Activated CD4-positive, alpha-beta T cell treated with anti-CD3 and anti-CD28 coated beads for 36 hours (primary cell): ENCODE measurements at regions not wholly inside any gene's neighbourhood (a gene's known extent, or its start where the extent isn't known, plus 50 kb on each side); places are given as distances from the start of the nearest gene placed in this dataset.

Source experiments
- ATAC-seq: fragments of 200-7000 bp; cut with Tn5 transposase; one replicate; pipeline ENCODE4 v1.10.0; 2021; ENCODE audit warnings: mild to moderate bottlenecking, moderate library complexity
- CTCF ChIA-PET: fragments of 350-600 bp; sonication (Branson Sonifier 250); formaldehyde crosslinking; loops from one replicate; lab custom pipeline; 2021; ENCODE audit warnings: antibody characterized with exemption; lab: Charles Lee
- POLR2A ChIA-PET: fragments of 350-600 bp; sonication (Branson Sonifier 250); formaldehyde crosslinking; loops from one replicate; lab custom pipeline; 2021; ENCODE audit warnings: antibody characterized with exemption, inconsistent platforms; lab: Charles Lee
- DNase-seq: peaks from one replicate; pipeline ENCODE4 v3.0.0-alpha.2; 2020
- H3K27ac Mint-ChIP-seq: one replicate; pipeline ENCODE4 v1.8.0; 2021; ENCODE audit warnings: mixed read lengths
- H3K27me3 Mint-ChIP-seq: one replicate; pipeline ENCODE4 v1.8.0; 2021; ENCODE audit warnings: mixed read lengths
- H3K36me3 Mint-ChIP-seq: one replicate; pipeline ENCODE4 v1.8.0; 2021; ENCODE audit warnings: low read depth, mixed read lengths
- H3K4me1 Mint-ChIP-seq: one replicate; pipeline ENCODE4 v1.8.0; 2021; ENCODE audit warnings: mixed read lengths
- H3K4me3 Mint-ChIP-seq: one replicate; pipeline ENCODE4 v1.8.0; 2021; ENCODE audit warnings: mild to moderate bottlenecking, moderate library complexity, mixed read lengths
- H3K9me3 Mint-ChIP-seq: one replicate; pipeline ENCODE4 v1.8.0; 2021; ENCODE audit warnings: low read depth, mixed read lengths
- intact Hi-C, 2 experiments: fragments of 100-400 bp; cut with DNase I in 1 of 2; cut with micrococcal nuclease in 1 of 2; formaldehyde crosslinking; loops; one replicate each; pipeline versions ENCODE4 v1.14.2 to v1.15.1; 2022 to 2024; cut with DNase I, micrococcal nuclease

GRCh38 chr6:111987295-111987694 lies 66.6 kb upstream of the CCN6 start:
- DNase-seq (no peak), ATAC-seq (no peak)
- POLR2A ChIA-PET = no interaction called here
- H3K4me1 Mint-ChIP-seq = peaks cover 89% of the 10 kb centered on the region
- CTCF ChIA-PET = interaction anchor here (1.2 to 2.0 kb wide), 3 partner anchors 9 to 42 kb away, joined by 4 to 7 read pairs (median 5); no protein-coding TSS in a partner anchor
- H3K36me3 Mint-ChIP-seq = peaks cover 15% of the 10 kb centered on the region
- H3K27ac Mint-ChIP-seq = peak overlapping the region; percentile 48
- peaks cover 12% of the 10 kb centered on the region for H3K9me3 Mint-ChIP-seq
- H3K4me3 Mint-ChIP-seq = no peak overlapping the region
- intact Hi-C loops = no loop called here
- no peaks in the 10 kb centered on the region for H3K27me3 Mint-ChIP-seq

- CTCF ChIA-PET = interaction anchor here (0.6 to 1.1 kb wide), 3 partner anchors 15 to 94 kb away, joined by 3 read pairs; no protein-coding TSS in a partner anchor
Measured at GRCh38 chr6:111988926-111989325, 65.0 kb upstream of the CCN6 start.

GRCh38 chr6:111989743-111990142 lies 64.2 kb upstream of the CCN6 start:
- peaks cover 15% of the 10 kb centered on the region for H3K36me3 Mint-ChIP-seq
- ATAC-seq (peak; percentile 58), DNase-seq (peak; percentile 32)
- CTCF ChIA-PET = interaction anchor here (0.6 to 1.2 kb wide), 11 partner anchors 12 to 731 kb away, joined by 3 to 5 read pairs (median 3); partner anchors contain the start of gene FYN
- POLR2A ChIA-PET = interaction anchor here (0.9 kb wide), 2 partner anchors 17 to 1111 kb away, joined by 4 to 5 read pairs; no protein-coding TSS in a partner anchor
- intact Hi-C loops = loop anchor here in 1 of 2 experiments (10.0 kb wide), 1 partner anchor 145 kb away; no protein-coding TSS in a partner anchor
- peak overlapping the region; percentile 41 for H3K4me3 Mint-ChIP-seq
- H3K27me3 Mint-ChIP-seq = no peaks in the 10 kb centered on the region
- H3K27ac Mint-ChIP-seq = peak overlapping the region; percentile 92
- H3K4me1 Mint-ChIP-seq = peaks cover 90% of the 10 kb centered on the region
- peaks cover 5% of the 10 kb centered on the region for H3K9me3 Mint-ChIP-seq

More at GRCh38 chr6:111988926-111989325, 65.0 kb upstream of the CCN6 start:
- H3K4me3 Mint-ChIP-seq = no peak overlapping the region
- no peak for DNase-seq
- ATAC-seq = no peak
- POLR2A ChIA-PET = no interaction called here
- H3K27ac Mint-ChIP-seq = peak overlapping the region; percentile 92
- peaks cover 89% of the 10 kb centered on the region for H3K4me1 Mint-ChIP-seq
- peaks cover 9% of the 10 kb centered on the region for H3K9me3 Mint-ChIP-seq
- intact Hi-C loops = no loop called here
- H3K36me3 Mint-ChIP-seq = peaks cover 15% of the 10 kb centered on the region
- no peaks in the 10 kb centered on the region for H3K27me3 Mint-ChIP-seq

GRCh38 chr6:111990214-111990613 lies 63.7 kb upstream of the CCN6 start:
- H3K9me3 Mint-ChIP-seq = peaks cover 7% of the 10 kb centered on the region
- no peak for DNase-seq
- POLR2A ChIA-PET = interaction anchor here (0.9 kb wide), 2 partner anchors 17 to 1112 kb away, joined by 4 to 5 read pairs; no protein-coding TSS in a partner anchor
- H3K36me3 Mint-ChIP-seq = peaks cover 13% of the 10 kb centered on the region
- H3K27me3 Mint-ChIP-seq = no peaks in the 10 kb centered on the region
- peak overlapping the region; percentile 41 for H3K4me3 Mint-ChIP-seq
- H3K27ac Mint-ChIP-seq = peak overlapping the region; percentile 92
- peak; percentile 17 for ATAC-seq
- intact Hi-C loops = loop anchor here in 1 of 2 experiments (10.0 kb wide), 1 partner anchor 145 kb away; no protein-coding TSS in a partner anchor
- peaks cover 89% of the 10 kb centered on the region for H3K4me1 Mint-ChIP-seq
- CTCF ChIA-PET = interaction anchor here (0.6 to 1.2 kb wide), 10 partner anchors 13 to 731 kb away, joined by 3 to 5 read pairs (median 3); partner anchors contain the start of gene FYN

GRCh38 chr6:111992851-111993250 lies 61.1 kb upstream of the CCN6 start:
- peak overlapping the region; percentile 27 for H3K4me3 Mint-ChIP-seq
- ChIA-PET POLR2A (interaction anchor here (1.1 to 1.8 kb wide), 4 partner anchors 18 to 119 kb away, joined by 4 to 6 read pairs (median 5); partner anchors contain the start of gene FYN), CTCF (interaction anchor here (0.6 to 2.9 kb wide), 20 partner anchors 12 to 283 kb away, joined by 3 to 19 read pairs (median 4); partner anchors contain the start of gene FYN)
- intact Hi-C loops = loop anchor here (1.0 to 10.0 kb wide), 5 partner anchors 20 to 283 kb away; no protein-coding TSS in a partner anchor
- no peaks in the 10 kb centered on the region for H3K27me3 Mint-ChIP-seq
- ATAC-seq = peak; percentile 79
- DNase-seq = peak; percentile 67
- H3K4me1 Mint-ChIP-seq = peaks cover 91% of the 10 kb centered on the region
- peak overlapping the region; percentile 96 for H3K27ac Mint-ChIP-seq
- H3K36me3 Mint-ChIP-seq = peaks cover 11% of the 10 kb centered on the region
- H3K9me3 Mint-ChIP-seq = peaks cover 7% of the 10 kb centered on the region

GRCh38 chr6:111993342-111993741 lies 60.6 kb upstream of the CCN6 start:
- H3K9me3 Mint-ChIP-seq = peaks cover 5% of the 10 kb centered on the region
- H3K4me3 Mint-ChIP-seq = peak overlapping the region; percentile 27
- intact Hi-C loops = loop anchor here (1.0 to 10.0 kb wide), 5 partner anchors 20 to 283 kb away; no protein-coding TSS in a partner anchor
- ChIA-PET CTCF (interaction anchor here (0.7 to 2.9 kb wide), 16 partner anchors 12 to 283 kb away, joined by 3 to 19 read pairs (median 4); partner anchors contain the start of gene FYN), POLR2A (interaction anchor here (1.4 to 1.8 kb wide), 3 partner anchors 18 to 120 kb away, joined by 5 to 6 read pairs (median 5); partner anchors contain the start of gene FYN)
- H3K4me1 Mint-ChIP-seq = peaks cover 86% of the 10 kb centered on the region
- DNase-seq = no peak
- peak overlapping the region; percentile 96 for H3K27ac Mint-ChIP-seq
- ATAC-seq = peak; percentile 9
- no peaks in the 10 kb centered on the region for H3K27me3 Mint-ChIP-seq
- peaks cover 6% of the 10 kb centered on the region for H3K36me3 Mint-ChIP-seq

- H3K4me1 Mint-ChIP-seq = peaks cover 72% of the 10 kb centered on the region
- CTCF ChIA-PET = no interaction called here
- POLR2A ChIA-PET = no interaction called here
- peaks cover 2% of the 10 kb centered on the region for H3K9me3 Mint-ChIP-seq
- H3K27me3 Mint-ChIP-seq = no peaks in the 10 kb centered on the region
- no peaks in the 10 kb centered on the region for H3K36me3 Mint-ChIP-seq
- ATAC-seq (no peak), DNase-seq (no peak)
- H3K4me3 Mint-ChIP-seq = no peak overlapping the region
- intact Hi-C loops = loop anchor here in 1 of 2 experiments (5.0 to 10.0 kb wide), 2 partner anchors 48 to 150 kb away; no protein-coding TSS in a partner anchor
- H3K27ac Mint-ChIP-seq = peak overlapping the region; percentile 14
Measured at GRCh38 chr6:111994791-111995190, 59.1 kb upstream of the CCN6 start.

- ATAC-seq (no peak), DNase-seq (no peak)
- intact Hi-C loops = loop anchor here in 1 of 2 experiments (5.0 to 10.0 kb wide), 2 partner anchors 47 to 151 kb away; no protein-coding TSS in a partner anchor
- Mint-ChIP-seq H3K27ac (peak overlapping the region; percentile 26), H3K9me3 (peaks cover 2% of the 10 kb centered on the region), H3K27me3 (no peaks in the 10 kb centered on the region), H3K36me3 (no peaks in the 10 kb centered on the region), H3K4me1 (peaks cover 66% of the 10 kb centered on the region), H3K4me3 (no peak overlapping the region)
- CTCF ChIA-PET = interaction anchor here (0.6 to 0.7 kb wide), 4 partner anchors 21 to 241 kb away, joined by 3 to 4 read pairs (median 3); no protein-coding TSS in a partner anchor
- POLR2A ChIA-PET = no interaction called here
Measured at GRCh38 chr6:111995404-111995803, 58.5 kb upstream of the CCN6 start.

GRCh38 chr6:111996144-111996865 lies 57.6 kb upstream of the CCN6 start:
- POLR2A ChIA-PET = interaction anchor here (0.7 kb wide), 2 partner anchors 284 to 1145 kb away, joined by 3 read pairs; no protein-coding TSS in a partner anchor
- Mint-ChIP-seq H3K4me1 (peaks cover 58% of the 10 kb centered on the region), H3K27ac (peak overlapping the region; percentile 72), H3K27me3 (no peaks in the 10 kb centered on the region), H3K9me3 (peaks cover 2% of the 10 kb centered on the region), H3K36me3 (no peaks in the 10 kb centered on the region), H3K4me3 (peak overlapping the region; percentile 43)
- DNase-seq = peak; percentile 44
- CTCF ChIA-PET = interaction anchor here (0.6 to 4.9 kb wide), 12 partner anchors 10 to 287 kb away, joined by 3 to 44 read pairs (median 4); no protein-coding TSS in a partner anchor
- intact Hi-C loops = loop anchor here (1.0 to 10.0 kb wide), 8 partner anchors 22 to 738 kb away; partner anchors contain the start of gene FYN (in 1 of the 2)
- ATAC-seq = no peak

GRCh38 chr6:111997078-111997852 lies 56.6 kb upstream of the CCN6 start:
- intact Hi-C loops = loop anchor here (1.0 to 10.0 kb wide), 10 partner anchors 45 to 738 kb away; partner anchors contain the start of gene FYN (in 2 of the 2)
- Mint-ChIP-seq H3K27ac (peak overlapping the region; percentile 72), H3K9me3 (peaks cover 2% of the 10 kb centered on the region), H3K4me1 (peaks cover 51% of the 10 kb centered on the region), H3K27me3 (no peaks in the 10 kb centered on the region), H3K36me3 (peaks cover 2% of the 10 kb centered on the region), H3K4me3 (peak overlapping the region; percentile 43)
- ATAC-seq = peak; percentile 71
- DNase-seq = peak; percentile 89
- CTCF ChIA-PET = interaction anchor here (0.8 to 4.9 kb wide), 18 partner anchors 11 to 346 kb away, joined by 3 to 44 read pairs (median 3); no protein-coding TSS in a partner anchor
- POLR2A ChIA-PET = no interaction called here
